Endothelial cell of umbilical vein (primary cell): ENCODE measurements at regions not wholly inside any gene's neighbourhood (a gene's known extent, or its start where the extent isn't known, plus 50 kb on each side); places are given as distances from the start of the nearest gene placed in this dataset.

ENCODE experiments used
- BruUV-seq: library from RNA; stranded (reverse); fragments of 400-500 nt; replicated peaks from 2 replicates; lab custom pipeline; 2021; lab: Mats Ljungman, UMichigan
- CTCF ChIA-PET: fragments of 300-600, 350-600 bp; sonication (Branson Sonifier 250); formaldehyde crosslinking; loops from one replicate; lab custom pipeline; 2021; ENCODE audit warnings: antibody characterized with exemption, inconsistent platforms; lab: Charles Lee
- POLR2A ChIA-PET: fragments of 300-600, 350-600 bp; sonication (Branson Sonifier 250); formaldehyde crosslinking; loops from one replicate; lab custom pipeline; 2021; ENCODE audit warnings: antibody characterized with exemption, inconsistent platforms; lab: Charles Lee
- DNase-seq: peaks from one replicate; pipeline ENCODE4 v3.0.0-alpha.2; 2011; ENCODE audit warnings: low read depth, low spot score
- FAIRE-seq: peaks from 2 replicates; lab custom pipeline; 2011; peaks lifted over from hg19 to GRCh38; lab: Jason Lieb, UNC
- H2AFZ ChIP-seq: 2 replicates; pipeline ENCODE4 v1.6.0; 2012; ENCODE audit warnings: low read depth, low read length, control low read depth, inconsistent platforms
- H3K27ac ChIP-seq: 2 replicates; pipeline ENCODE4 v1.5.1; 2011; ENCODE audit warnings: low read depth, mild to moderate bottlenecking, control low read depth, low read length, moderate library complexity; ENCODE audit not compliant: insufficient read depth
- H3K27me3 ChIP-seq, 2 experiments: 2 replicates each; pipeline versions ENCODE4 v1.6.0 to v1.6.1; 2011; ENCODE audit warnings: low read length in 2 of 2, mixed read lengths in 1 of 2; ENCODE audit not compliant: control insufficient read depth in 2 of 2, insufficient read depth in 2 of 2
- H3K36me3 ChIP-seq, 2 experiments: 2 replicates in 1 of 2; 3 replicates in 1 of 2; pipeline ENCODE4 v1.5.1; 2011; ENCODE audit warnings: low read length in 2 of 2, mild to moderate bottlenecking in 1 of 2, moderate library complexity in 1 of 2; ENCODE audit not compliant: control insufficient read depth in 2 of 2, insufficient read depth in 2 of 2; ENCODE audit errors: extremely low read depth in 1 of 2
- H3K4me1 ChIP-seq: 3 replicates; pipeline ENCODE4 v1.5.1; 2011; ENCODE audit warnings: mild to moderate bottlenecking, low read length; ENCODE audit not compliant: control insufficient read depth, insufficient read depth; ENCODE audit errors: extremely low read depth
- H3K4me2 ChIP-seq: 2 replicates; pipeline ENCODE4 v1.6.1; 2011; ENCODE audit warnings: low read length, control low read depth, mixed read lengths; ENCODE audit not compliant: insufficient read depth
- H3K4me3 ChIP-seq, 3 experiments: fragments of 200-600 bp in 1 of 3; sonication (generic), shearing (Covaris generic) in 1 of 3; replicated peaks in 1 of 3; 2 replicates each; pipeline ENCODE4 v1.5.1; 2011 to 2016; ENCODE audit warnings: control low read depth in 3 of 3, low read length in 3 of 3, mild to moderate bottlenecking in 2 of 3, inconsistent platforms in 1 of 3, low read depth in 1 of 3, moderate library complexity in 1 of 3; ENCODE audit not compliant: insufficient read depth in 1 of 3
- H3K79me2 ChIP-seq: 2 replicates; pipeline ENCODE4 v1.6.0; 2012; ENCODE audit warnings: low read length, inconsistent platforms; ENCODE audit not compliant: control insufficient read depth, insufficient read depth
- H3K9ac ChIP-seq: replicated peaks from 2 replicates; pipeline ENCODE3; 2011; ENCODE audit warnings: low read length, control low read depth; ENCODE audit not compliant: insufficient read depth; ENCODE audit errors: extremely low read depth
- H3K9me1 ChIP-seq: replicated peaks from 3 replicates; pipeline ENCODE4 v1.6.0; 2011; ENCODE audit warnings: mild to moderate bottlenecking, low read length; ENCODE audit not compliant: control insufficient read depth, insufficient read depth; ENCODE audit errors: extremely low read depth
- H3K9me3 ChIP-seq: replicated peaks from 2 replicates; pipeline ENCODE4 v1.5.1; 2012; ENCODE audit warnings: low read length, inconsistent platforms; ENCODE audit not compliant: control insufficient read depth, insufficient read depth
- H4K20me1 ChIP-seq: replicated peaks from 2 replicates; pipeline ENCODE3; 2011; ENCODE audit warnings: mild to moderate bottlenecking, low read length; ENCODE audit not compliant: control insufficient read depth, insufficient read depth; ENCODE audit errors: extremely low read depth
- CTCF ChIP-seq, 2 donors: IDR thresholded peaks; 1 replicate in 1 of 2; 2 replicates in 1 of 2; pipeline ENCODE4 v1.5.1; 2011; ENCODE audit warnings: low read length in 2 of 2, mild to moderate bottlenecking in 2 of 2, moderate library complexity in 2 of 2, control low read depth in 1 of 2, inconsistent platforms in 1 of 2, low read depth in 1 of 2; ENCODE audit not compliant: insufficient read depth in 1 of 2; ENCODE audit errors: extremely low read depth in 1 of 2
- GATA2 ChIP-seq: IDR thresholded peaks from 2 replicates; pipeline ENCODE4 v1.7.0; 2011; ENCODE audit warnings: low read depth, mild to moderate bottlenecking, moderate library complexity, mixed read lengths, low read length; ENCODE audit not compliant: insufficient read length, insufficient read depth
- MYC ChIP-seq: IDR thresholded peaks from one replicate; pipeline ENCODE4 v1.6.1; 2011; ENCODE audit warnings: mild to moderate bottlenecking, low read depth, low read length
- dilution Hi-C: fragments of 300-500 bp; cut with MboI; formaldehyde crosslinking; loops from one replicate; pipeline ENCODE4 v1.15.0; 2019; ENCODE audit warnings: low sequenced_read_pairs; ENCODE audit not compliant: extremely low pct_ligation_motif_present
- intact Hi-C: fragments of 100-400 bp; cut with micrococcal nuclease; formaldehyde crosslinking; loops from one replicate; pipeline ENCODE4 v1.10.0; 2022

DNA sequence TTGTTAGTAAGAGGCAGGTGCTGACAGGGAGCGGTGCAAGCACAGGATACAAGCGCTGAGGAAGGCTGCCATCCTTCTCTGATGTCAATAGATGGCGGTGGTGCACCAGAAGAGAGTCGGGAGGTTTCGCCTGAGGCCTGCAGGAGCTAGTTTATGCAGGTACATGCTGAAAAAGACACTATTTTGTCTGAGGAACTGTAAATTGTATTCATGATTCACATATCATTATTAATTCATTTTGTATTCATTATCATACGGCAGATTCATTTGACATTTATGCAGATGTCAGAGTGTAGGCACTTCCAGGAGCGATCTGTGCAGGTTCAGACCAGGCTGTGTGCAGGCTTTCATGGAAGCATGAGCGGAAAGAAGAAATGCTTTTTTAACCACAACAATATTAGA lies 824.0 kb downstream of the STIM2 start:
- Histone ChIP-seq H3K27ac (no peak overlapping the region), H3K36me3 (no peaks in the 10 kb centered on the region), H3K9ac (no peak overlapping the region), H3K4me2 (no peak overlapping the region), H3K9me3 (no peaks in the 10 kb centered on the region), H4K20me1 (no peaks in the 10 kb centered on the region), H3K4me1 (no peaks in the 10 kb centered on the region), H3K79me2 (no peaks in the 10 kb centered on the region), H2AFZ (no peak overlapping the region), H3K27me3 (no peaks in the 10 kb centered on the region), H3K9me1 (no peaks in the 10 kb centered on the region), H3K4me3 (no peak overlapping the region)
- CTCF ChIA-PET, result interaction anchor here (0.7 kb wide), 1 partner anchor 15 kb away, joined by 3 read pairs; no protein-coding TSS in a partner anchor
- DNase-seq (peak; percentile 4), FAIRE-seq (no peak)
- TF ChIP-seq MYC (no peak), CTCF (IDR thresholded peaks at IDR 0.05; ENCODE audit: extremely low read depth in 1 of 2, insufficient read depth in 1 of 2, low read depth in 1 of 2, low read length in 2 of 2) (peak; percentile 44 to 45), GATA2 (no peak)
- dilution Hi-C loops, result no loop called here
- intact Hi-C loops, result no loop called here
- no TSS peak for BruUV-seq
- POLR2A ChIA-PET, result no interaction called here

DNA sequence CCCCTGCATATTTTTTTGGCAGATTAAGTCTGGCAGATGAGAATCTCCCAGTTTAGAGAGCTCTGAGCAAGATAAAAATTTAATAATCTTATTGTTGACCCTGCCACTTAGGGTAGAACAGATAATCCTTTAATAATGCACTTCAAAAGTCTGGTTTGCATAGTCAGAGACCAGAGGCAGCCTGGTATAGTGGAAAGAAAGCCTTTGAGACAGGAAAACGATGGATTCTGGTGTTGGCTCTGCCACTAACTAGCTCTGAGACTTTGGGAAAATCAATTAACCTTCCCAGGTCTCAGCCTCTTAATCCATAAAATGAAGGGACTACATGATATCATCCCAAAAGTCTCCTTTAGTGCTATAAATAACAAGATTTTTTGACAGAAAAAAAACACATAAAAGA lies 824.5 kb downstream of the STIM2 start:
- Histone ChIP-seq H3K9me1 (no peaks in the 10 kb centered on the region), H3K36me3 (no peaks in the 10 kb centered on the region), H3K27me3 (no peaks in the 10 kb centered on the region), H3K79me2 (no peaks in the 10 kb centered on the region), H3K4me3 (no peak overlapping the region), H4K20me1 (no peaks in the 10 kb centered on the region), H3K4me1 (no peaks in the 10 kb centered on the region), H3K27ac (no peak overlapping the region), H3K9ac (no peak overlapping the region), H3K4me2 (no peak overlapping the region), H3K9me3 (no peaks in the 10 kb centered on the region), H2AFZ (no peak overlapping the region)
- POLR2A ChIA-PET, result no interaction called here
- CTCF ChIA-PET, result interaction anchor here (0.7 kb wide), 1 partner anchor 14 kb away, joined by 3 read pairs; no protein-coding TSS in a partner anchor
- no peak for FAIRE-seq
- intact Hi-C loops (no loop called here), dilution Hi-C loops (no loop called here)
- no peak for TF ChIP-seq CTCF (IDR thresholded peaks at IDR 0.05; ENCODE audit: extremely low read depth in 1 of 2, insufficient read depth in 1 of 2, low read depth in 1 of 2, low read length in 2 of 2)
- no TSS peak for BruUV-seq
- DNase-seq, result no peak
